WTC11 (cell line): ENCODE measurements at regions not wholly inside any gene's neighbourhood (a gene's known extent, or its start where the extent isn't known, plus 50 kb on each side); places are given as distances from the start of the nearest gene placed in this dataset.

ENCODE experiments used
- ATAC-seq: fragments of 200-7000 bp; cut with Tn5 transposase; 2 replicates; pipeline ENCODE4 v1.10.0; 2021; ENCODE audit warnings: mild to moderate bottlenecking, moderate library complexity
- CTCF ChIA-PET: fragments of 300-600 bp; sonication (Branson Sonifier 250); formaldehyde crosslinking; loops from one replicate; lab custom pipeline; 2021; ENCODE audit warnings: antibody characterized with exemption; lab: Charles Lee
- POLR2A ChIA-PET: fragments of 350-600 bp; sonication (Branson Sonifier 250); formaldehyde crosslinking; loops from one replicate; lab custom pipeline; 2021; ENCODE audit warnings: antibody characterized with exemption; lab: Charles Lee
- DNase-seq: peaks from one replicate; pipeline ENCODE4 v3.0.0; 2021; ENCODE audit warnings: low spot score
- H3K27ac Mint-ChIP-seq: 2 replicates; pipeline ENCODE4 v1.8.0; 2021; ENCODE audit warnings: mixed read lengths
- H3K27me3 Mint-ChIP-seq: 2 replicates; pipeline ENCODE4 v1.8.0; 2021; ENCODE audit warnings: low read depth, mild to moderate bottlenecking, moderate library complexity, mixed read lengths
- H3K36me3 Mint-ChIP-seq: 2 replicates; pipeline ENCODE4 v1.8.0; 2021; ENCODE audit warnings: mixed read lengths
- H3K4me1 Mint-ChIP-seq: 2 replicates; pipeline ENCODE4 v1.8.0; 2022; ENCODE audit warnings: mixed read lengths
- H3K4me3 Mint-ChIP-seq: 2 replicates; pipeline ENCODE4 v1.8.0; 2021; ENCODE audit warnings: mild to moderate bottlenecking, moderate library complexity, mixed read lengths
- H3K9me3 Mint-ChIP-seq: 2 replicates; pipeline ENCODE4 v1.8.0; 2021; ENCODE audit warnings: mixed read lengths
- AFF4 ChIP-seq: sonication (generic); formaldehyde crosslinking; IDR thresholded peaks from 2 replicates; pipeline ENCODE4 v1.8.1; 2023; ENCODE audit warnings: mild to moderate bottlenecking, missing genetic modification reagents, borderline replicate concordance
- ATF1 ChIP-seq: sonication (generic); formaldehyde crosslinking; IDR thresholded peaks from 2 replicates; pipeline ENCODE4 v1.8.1; 2023; ENCODE audit warnings: mild to moderate bottlenecking, moderate library complexity, missing genetic modification reagents
- CBFB ChIP-seq: sonication (generic); formaldehyde crosslinking; IDR thresholded peaks from 2 replicates; pipeline ENCODE4 v1.8.1; 2022; ENCODE audit warnings: mild to moderate bottlenecking, low read depth, missing genetic modification reagents
- CREM ChIP-seq: sonication (generic); formaldehyde crosslinking; IDR thresholded peaks from 2 replicates; pipeline ENCODE4 v1.8.1; 2022; ENCODE audit warnings: mild to moderate bottlenecking, missing genetic modification reagents, moderate library complexity
- FOXK1 ChIP-seq: sonication (generic); formaldehyde crosslinking; IDR thresholded peaks from 2 replicates; pipeline ENCODE4 v1.8.0; 2022; ENCODE audit warnings: mild to moderate bottlenecking, moderate library complexity, missing genetic modification reagents
- GABPB1 ChIP-seq: sonication (generic); formaldehyde crosslinking; IDR thresholded peaks from 2 replicates; pipeline ENCODE4 v1.8.1; 2023; ENCODE audit warnings: mild to moderate bottlenecking, missing genetic modification reagents
- GTF2I ChIP-seq: fragments of 250-450 bp; sonication (Bioruptor Pico); conservative IDR thresholded peaks from 2 replicates; pipeline ENCODE4 v1.4.0; 2021; ENCODE audit warnings: mild to moderate bottlenecking
- MLX ChIP-seq: sonication (generic); formaldehyde crosslinking; IDR thresholded peaks from 2 replicates; pipeline ENCODE4 v1.8.1; 2023; ENCODE audit warnings: mild to moderate bottlenecking, missing genetic modification reagents, moderate library complexity
- MXD4 ChIP-seq: fragments of 250-450 bp; sonication (Bioruptor Pico); IDR thresholded peaks from 2 replicates; pipeline ENCODE4 v1.8.0; 2021; ENCODE audit warnings: mild to moderate bottlenecking, moderate library complexity, borderline replicate concordance
- NFATC4 ChIP-seq: fragments of 250-450 bp; sonication (Bioruptor Pico); IDR thresholded peaks from 2 replicates; pipeline ENCODE4 v1.9.0; 2021; ENCODE audit warnings: mild to moderate bottlenecking
- NR3C1 ChIP-seq: sonication (generic); formaldehyde crosslinking; conservative IDR thresholded peaks from 2 replicates; pipeline ENCODE4 v1.8.1; 2023; ENCODE audit warnings: low read depth, mild to moderate bottlenecking, missing genetic modification reagents
- STAT6 ChIP-seq: sonication (generic); formaldehyde crosslinking; conservative IDR thresholded peaks from 2 replicates; pipeline ENCODE4 v1.8.1; 2023; ENCODE audit warnings: mild to moderate bottlenecking, low read depth, missing genetic modification reagents, moderate library complexity
- ZNF396 ChIP-seq: fragments of 250-450 bp; sonication (Bioruptor Pico); IDR thresholded peaks from 2 replicates; pipeline ENCODE4 v1.8.0; 2021; ENCODE audit warnings: mild to moderate bottlenecking, moderate library complexity, borderline replicate concordance
- ZNF532 ChIP-seq: fragments of 250-450 bp; sonication (Bioruptor Pico); IDR thresholded peaks from 2 replicates; pipeline ENCODE4 v1.9.0; 2021; ENCODE audit warnings: mild to moderate bottlenecking, borderline replicate concordance
- TF ChIP-seq, protein P1 (sequence below): sonication (generic); formaldehyde crosslinking; IDR thresholded peaks from 2 replicates; pipeline ENCODE4 v1.8.0; 2022; ENCODE audit warnings: mild to moderate bottlenecking, missing genetic modification reagents
- TF ChIP-seq, protein P2 (sequence below): sonication (generic); formaldehyde crosslinking; IDR thresholded peaks from 2 replicates; pipeline ENCODE4 v1.8.0; 2023; ENCODE audit warnings: mild to moderate bottlenecking, missing genetic modification reagents
- TF ChIP-seq, protein P3 (sequence below): fragments of 250-450 bp; sonication (Bioruptor Pico); IDR thresholded peaks from 2 replicates; pipeline ENCODE4 v1.9.0; 2021; ENCODE audit warnings: mild to moderate bottlenecking
- TF ChIP-seq, protein P4 (sequence below): sonication (generic); formaldehyde crosslinking; IDR thresholded peaks from 2 replicates; pipeline ENCODE4 v1.8.0; 2023; ENCODE audit warnings: missing genetic modification reagents

- TF ChIP-seq, protein P1, sequence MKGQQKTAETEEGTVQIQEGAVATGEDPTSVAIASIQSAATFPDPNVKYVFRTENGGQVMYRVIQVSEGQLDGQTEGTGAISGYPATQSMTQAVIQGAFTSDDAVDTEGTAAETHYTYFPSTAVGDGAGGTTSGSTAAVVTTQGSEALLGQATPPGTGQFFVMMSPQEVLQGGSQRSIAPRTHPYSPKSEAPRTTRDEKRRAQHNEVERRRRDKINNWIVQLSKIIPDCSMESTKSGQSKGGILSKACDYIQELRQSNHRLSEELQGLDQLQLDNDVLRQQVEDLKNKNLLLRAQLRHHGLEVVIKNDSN (CRISPR knock-in tag), result no peak
- no peak for TF ChIP-seq NR3C1
- no peak for TF ChIP-seq ATF1
- no peak for TF ChIP-seq ZNF532 (CRISPR knock-in tag)
- TF ChIP-seq, protein P2, sequence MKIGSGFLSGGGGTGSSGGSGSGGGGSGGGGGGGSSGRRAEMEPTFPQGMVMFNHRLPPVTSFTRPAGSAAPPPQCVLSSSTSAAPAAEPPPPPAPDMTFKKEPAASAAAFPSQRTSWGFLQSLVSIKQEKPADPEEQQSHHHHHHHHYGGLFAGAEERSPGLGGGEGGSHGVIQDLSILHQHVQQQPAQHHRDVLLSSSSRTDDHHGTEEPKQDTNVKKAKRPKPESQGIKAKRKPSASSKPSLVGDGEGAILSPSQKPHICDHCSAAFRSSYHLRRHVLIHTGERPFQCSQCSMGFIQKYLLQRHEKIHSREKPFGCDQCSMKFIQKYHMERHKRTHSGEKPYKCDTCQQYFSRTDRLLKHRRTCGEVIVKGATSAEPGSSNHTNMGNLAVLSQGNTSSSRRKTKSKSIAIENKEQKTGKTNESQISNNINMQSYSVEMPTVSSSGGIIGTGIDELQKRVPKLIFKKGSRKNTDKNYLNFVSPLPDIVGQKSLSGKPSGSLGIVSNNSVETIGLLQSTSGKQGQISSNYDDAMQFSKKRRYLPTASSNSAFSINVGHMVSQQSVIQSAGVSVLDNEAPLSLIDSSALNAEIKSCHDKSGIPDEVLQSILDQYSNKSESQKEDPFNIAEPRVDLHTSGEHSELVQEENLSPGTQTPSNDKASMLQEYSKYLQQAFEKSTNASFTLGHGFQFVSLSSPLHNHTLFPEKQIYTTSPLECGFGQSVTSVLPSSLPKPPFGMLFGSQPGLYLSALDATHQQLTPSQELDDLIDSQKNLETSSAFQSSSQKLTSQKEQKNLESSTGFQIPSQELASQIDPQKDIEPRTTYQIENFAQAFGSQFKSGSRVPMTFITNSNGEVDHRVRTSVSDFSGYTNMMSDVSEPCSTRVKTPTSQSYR (CRISPR knock-in tag), result no peak
- TF ChIP-seq, protein P3, sequence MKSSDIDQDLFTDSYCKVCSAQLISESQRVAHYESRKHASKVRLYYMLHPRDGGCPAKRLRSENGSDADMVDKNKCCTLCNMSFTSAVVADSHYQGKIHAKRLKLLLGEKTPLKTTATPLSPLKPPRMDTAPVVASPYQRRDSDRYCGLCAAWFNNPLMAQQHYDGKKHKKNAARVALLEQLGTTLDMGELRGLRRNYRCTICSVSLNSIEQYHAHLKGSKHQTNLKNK (CRISPR knock-in tag), result no peak
- TF ChIP-seq NFATC4 (CRISPR knock-in tag), result no peak
- no peak for TF ChIP-seq STAT6 (CRISPR knock-in tag)
- TF ChIP-seq ZNF396, result no peak
- TF ChIP-seq GABPB1, result no peak
- TF ChIP-seq, all 79 proteins: peak for 0
Measured at GRCh38 chr2:217616936-217617335, 385.9 kb downstream of the TNS1 start (continued).

DNA sequence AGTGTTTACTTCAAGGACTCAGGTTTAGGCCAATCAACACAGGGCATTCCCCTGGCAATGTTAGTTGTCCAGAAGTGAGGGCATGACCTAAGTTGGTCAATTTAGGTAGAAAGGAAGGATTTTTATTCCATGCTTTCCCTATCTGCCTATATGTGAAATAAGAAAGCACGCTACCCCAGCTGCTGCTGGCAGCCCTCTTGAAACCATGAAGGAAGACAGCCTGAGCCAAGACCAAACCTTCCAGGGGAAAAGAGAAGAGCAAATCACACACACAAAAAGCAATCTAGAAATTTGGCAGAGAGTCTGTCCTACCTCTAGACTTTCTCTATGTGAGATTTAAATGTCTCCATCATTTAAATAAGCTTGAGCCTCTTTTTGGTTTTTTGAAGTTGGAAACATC lies 387.6 kb downstream of the TNS1 start:
- no peak for ATAC-seq
- DNase-seq, result no peak
- H3K4me3 Mint-ChIP-seq, result no peak overlapping the region
- H3K4me1 Mint-ChIP-seq, result peaks cover 10% of the 10 kb centered on the region
- CTCF ChIA-PET, result no interaction called here
- TF ChIP-seq NR3C1 (no peak), CREM (CRISPR knock-in tag) (no peak), FOXK1 (CRISPR knock-in tag) (no peak), CBFB (CRISPR knock-in tag) (no peak), AFF4 (CRISPR knock-in tag) (no peak), MXD4 (CRISPR knock-in tag) (no peak), MLX (CRISPR knock-in tag) (no peak), GTF2I (CRISPR knock-in tag) (no peak)
- TF ChIP-seq, protein P4, sequence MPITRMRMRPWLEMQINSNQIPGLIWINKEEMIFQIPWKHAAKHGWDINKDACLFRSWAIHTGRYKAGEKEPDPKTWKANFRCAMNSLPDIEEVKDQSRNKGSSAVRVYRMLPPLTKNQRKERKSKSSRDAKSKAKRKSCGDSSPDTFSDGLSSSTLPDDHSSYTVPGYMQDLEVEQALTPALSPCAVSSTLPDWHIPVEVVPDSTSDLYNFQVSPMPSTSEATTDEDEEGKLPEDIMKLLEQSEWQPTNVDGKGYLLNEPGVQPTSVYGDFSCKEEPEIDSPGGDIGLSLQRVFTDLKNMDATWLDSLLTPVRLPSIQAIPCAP (CRISPR knock-in tag), result no peak
- no peak overlapping the region for H3K27ac Mint-ChIP-seq
- H3K36me3 Mint-ChIP-seq, result no peaks in the 10 kb centered on the region
- POLR2A ChIA-PET, result no interaction called here
- H3K9me3 Mint-ChIP-seq, result no peaks in the 10 kb centered on the region
- no peaks in the 10 kb centered on the region; the same call in 1 of the 2 replicates for H3K27me3 Mint-ChIP-seq
